Muscle layer of colon (tissue), 2 donors: ENCODE measurements at regions not wholly inside any gene's neighbourhood (a gene's known extent, or its start where the extent isn't known, plus 50 kb on each side); places are given as distances from the start of the nearest gene placed in this dataset.

Source experiments
- H3K27ac ChIP-seq: one replicate; pipeline ENCODE4 v1.7.0; 2013; ENCODE audit warnings: low read depth, mild to moderate bottlenecking, low read length, moderate library complexity
- H3K27me3 ChIP-seq, 2 donors: one replicate each; pipeline ENCODE4 v1.7.0; 2013; ENCODE audit warnings: low read length in 2 of 2, mild to moderate bottlenecking in 2 of 2; ENCODE audit not compliant: insufficient read depth in 2 of 2, control insufficient read depth in 1 of 2
- H3K36me3 ChIP-seq: one replicate; pipeline ENCODE4 v1.7.0; 2013; ENCODE audit warnings: mild to moderate bottlenecking, low read length; ENCODE audit not compliant: insufficient read depth
- H3K4me1 ChIP-seq: one replicate; pipeline ENCODE4 v1.7.0; 2013; ENCODE audit warnings: mild to moderate bottlenecking, low read length; ENCODE audit not compliant: insufficient read depth
- H3K4me3 ChIP-seq, 2 donors: one replicate each; pipeline ENCODE4 v1.7.0; 2013; ENCODE audit warnings: low read length in 2 of 2, low read depth in 1 of 2, mild to moderate bottlenecking in 1 of 2, moderate library complexity in 1 of 2
- H3K9ac ChIP-seq: one replicate; pipeline ENCODE4 v1.7.0; 2013; ENCODE audit warnings: low read length
- H3K9me3 ChIP-seq: one replicate; pipeline ENCODE4 v1.7.0; 2013; ENCODE audit warnings: mild to moderate bottlenecking, low read length
- donor health status: abdominal sarcoma.
- donor health status: Adenocarcinoma of cecum.

- Histone ChIP-seq H3K4me1 (peaks cover 59% of the 10 kb centered on the region), H3K9me3 (no peaks in the 10 kb centered on the region), H3K27me3 (no peaks in the 10 kb centered on the region), H3K27ac (peak overlapping the region; percentile 77), H3K9ac (peak overlapping the region; percentile 31), H3K4me3 (no peak overlapping the region), H3K36me3 (no peaks in the 10 kb centered on the region)
These were observed 398.8 kb upstream of the NFE2L3 start for GRCh38 chr7:25752967-25753791.

GRCh38 chr7:25753837-25754236 lies 398.2 kb upstream of the NFE2L3 start:
- Histone ChIP-seq H3K9ac (no peak overlapping the region), H3K4me3 (no peak overlapping the region), H3K36me3 (no peaks in the 10 kb centered on the region), H3K4me1 (peaks cover 59% of the 10 kb centered on the region), H3K9me3 (no peaks in the 10 kb centered on the region), H3K27ac (peak overlapping the region; percentile 77), H3K27me3 (no peaks in the 10 kb centered on the region)

DNA sequence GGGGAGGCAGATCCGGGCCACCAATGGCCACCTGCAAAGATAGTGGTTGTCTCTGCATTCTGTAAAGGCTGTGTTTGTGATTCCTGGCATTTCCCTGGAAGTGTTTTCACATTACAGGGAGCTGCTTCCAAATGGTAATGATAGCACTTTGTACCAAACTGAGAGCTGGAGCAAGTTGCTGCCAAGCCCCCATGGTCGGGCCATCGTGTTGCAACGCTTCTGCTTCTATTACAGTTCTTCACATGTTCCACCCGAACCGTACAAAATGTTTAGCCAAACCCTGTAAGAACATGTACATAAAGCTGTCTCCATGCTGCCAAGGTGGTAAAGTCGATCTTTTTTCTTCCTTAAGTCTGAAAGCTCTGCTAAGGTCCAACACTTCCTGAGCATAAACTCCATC lies 397.7 kb upstream of the NFE2L3 start:
- H3K27ac ChIP-seq: peak overlapping the region; percentile 77
- no peaks in the 10 kb centered on the region for H3K27me3 ChIP-seq

GRCh38 chr7:25754751-25755150 lies 397.2 kb upstream of the NFE2L3 start:
- peaks cover 59% of the 10 kb centered on the region for H3K4me1 ChIP-seq
- peak overlapping the region; percentile 74 for H3K27ac ChIP-seq
- no peak overlapping the region for H3K9ac ChIP-seq
- H3K27me3 ChIP-seq: no peaks in the 10 kb centered on the region
- no peaks in the 10 kb centered on the region for H3K9me3 ChIP-seq
- no peaks in the 10 kb centered on the region for H3K36me3 ChIP-seq
- no peak overlapping the region for H3K4me3 ChIP-seq

More for the DNA sequence above, 397.7 kb upstream of the NFE2L3 start:
- Histone ChIP-seq H3K4me1 (peaks cover 59% of the 10 kb centered on the region), H3K9ac (no peak overlapping the region), H3K9me3 (no peaks in the 10 kb centered on the region), H3K4me3 (no peak overlapping the region), H3K36me3 (no peaks in the 10 kb centered on the region)

DNA sequence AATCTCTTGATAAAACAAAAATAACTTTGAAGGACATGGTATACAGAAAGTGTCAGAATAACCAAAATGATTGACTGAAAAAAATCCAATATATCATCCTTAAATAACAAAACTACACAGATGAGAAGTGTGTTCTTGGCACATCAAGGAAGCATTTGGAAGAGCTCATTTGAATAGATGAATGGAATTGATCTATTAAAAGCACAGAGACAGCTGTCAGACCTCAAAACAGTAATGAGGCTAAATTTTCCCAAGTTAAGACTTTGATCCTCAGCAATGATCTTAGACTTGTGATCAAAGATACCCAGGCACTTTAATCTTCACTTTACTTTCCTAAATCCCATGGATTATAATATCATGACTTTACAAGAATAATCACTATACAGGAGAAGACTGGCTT lies 395.4 kb upstream of the NFE2L3 start:
- Histone ChIP-seq H3K36me3 (no peaks in the 10 kb centered on the region), H3K9me3 (no peaks in the 10 kb centered on the region), H3K27ac (no peak overlapping the region), H3K4me1 (peaks cover 47% of the 10 kb centered on the region), H3K4me3 (no peak overlapping the region), H3K27me3 (no peaks in the 10 kb centered on the region), H3K9ac (no peak overlapping the region)

DNA sequence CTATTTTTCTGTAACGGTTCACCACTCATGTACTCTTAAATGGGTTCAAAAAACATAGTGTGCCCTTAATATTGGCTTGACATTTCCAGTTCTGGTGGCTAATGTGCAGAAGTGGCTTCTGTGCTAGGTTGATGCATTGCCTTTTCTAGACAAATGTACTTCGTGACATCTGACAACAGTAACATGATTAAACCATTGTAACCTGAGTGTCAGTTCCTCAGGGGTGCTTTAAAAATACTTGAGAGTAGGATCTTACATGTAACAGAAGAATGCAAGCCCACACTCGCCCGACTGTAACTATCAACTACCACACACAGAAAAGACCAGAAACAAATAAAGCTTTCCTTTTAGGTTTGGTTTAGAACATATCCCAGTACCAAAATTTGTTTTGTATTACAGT lies 393.4 kb upstream of the NFE2L3 start:
- Histone ChIP-seq H3K36me3 (no peaks in the 10 kb centered on the region), H3K4me3 (no peak overlapping the region), H3K27me3 (no peaks in the 10 kb centered on the region), H3K9me3 (no peaks in the 10 kb centered on the region), H3K4me1 (peaks cover 28% of the 10 kb centered on the region), H3K27ac (no peak overlapping the region), H3K9ac (no peak overlapping the region)

DNA sequence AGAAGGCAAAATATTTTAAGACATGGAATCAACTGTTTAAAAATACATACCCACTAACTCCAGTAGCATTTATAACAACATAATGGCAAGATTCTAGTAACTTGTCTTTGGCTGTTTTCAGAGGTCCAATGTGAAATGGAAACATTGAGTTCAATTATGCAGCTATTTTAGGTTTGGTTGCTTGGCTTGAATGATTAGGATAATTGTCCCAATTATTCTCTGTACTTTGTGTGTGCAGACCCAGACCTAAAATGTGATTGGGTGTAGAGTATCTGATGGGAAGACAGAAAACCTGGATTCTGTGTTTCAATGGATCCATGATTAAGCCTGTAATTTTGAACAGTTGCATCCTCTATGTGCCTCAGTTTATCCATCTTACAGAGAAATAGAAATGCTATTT lies 392.7 kb upstream of the NFE2L3 start:
- H3K9ac ChIP-seq: no peak overlapping the region
- no peaks in the 10 kb centered on the region for H3K9me3 ChIP-seq
- no peaks in the 10 kb centered on the region for H3K36me3 ChIP-seq
- H3K4me3 ChIP-seq: no peak overlapping the region
- H3K4me1 ChIP-seq: peaks cover 20% of the 10 kb centered on the region
- no peak overlapping the region for H3K27ac ChIP-seq
- H3K27me3 ChIP-seq: no peaks in the 10 kb centered on the region

- Histone ChIP-seq H3K36me3 (no peaks in the 10 kb centered on the region), H3K4me3 (no peak overlapping the region), H3K9ac (no peak overlapping the region), H3K4me1 (peaks cover 16% of the 10 kb centered on the region), H3K27me3 (no peaks in the 10 kb centered on the region), H3K27ac (no peak overlapping the region), H3K9me3 (no peaks in the 10 kb centered on the region)
These were observed 392.2 kb upstream of the NFE2L3 start for GRCh38 chr7:25759748-25760147.

- Histone ChIP-seq H3K9me3 (no peaks in the 10 kb centered on the region), H3K4me1 (no peaks in the 10 kb centered on the region), H3K27me3 (no peaks in the 10 kb centered on the region), H3K4me3 (no peak overlapping the region), H3K27ac (no peak overlapping the region), H3K9ac (no peak overlapping the region), H3K36me3 (no peaks in the 10 kb centered on the region)
These were observed 389.2 kb upstream of the NFE2L3 start for GRCh38 chr7:25762511-25763462.

DNA sequence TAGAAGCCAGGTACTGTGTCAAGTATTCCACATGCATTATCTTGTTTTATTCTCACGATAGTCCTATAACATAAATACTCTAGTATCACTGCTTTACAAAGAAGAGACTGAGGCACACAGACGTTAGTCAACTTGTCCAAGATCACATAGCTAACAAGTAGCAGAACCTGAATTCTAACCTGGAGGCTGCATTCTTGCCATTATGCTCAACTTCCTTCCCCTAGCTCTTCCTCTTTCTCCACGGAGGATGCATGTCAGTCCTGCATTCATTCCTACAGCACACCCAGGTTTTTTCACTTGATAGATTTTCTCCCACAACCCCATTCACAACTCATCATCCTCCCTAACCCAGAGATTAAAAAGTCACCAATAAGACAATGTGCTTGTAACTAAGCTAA lies 388.5 kb upstream of the NFE2L3 start:
- Histone ChIP-seq H3K27me3 (no peaks in the 10 kb centered on the region), H3K4me1 (no peaks in the 10 kb centered on the region), H3K9ac (no peak overlapping the region), H3K27ac (no peak overlapping the region), H3K36me3 (no peaks in the 10 kb centered on the region), H3K4me3 (no peak overlapping the region), H3K9me3 (no peaks in the 10 kb centered on the region)

DNA sequence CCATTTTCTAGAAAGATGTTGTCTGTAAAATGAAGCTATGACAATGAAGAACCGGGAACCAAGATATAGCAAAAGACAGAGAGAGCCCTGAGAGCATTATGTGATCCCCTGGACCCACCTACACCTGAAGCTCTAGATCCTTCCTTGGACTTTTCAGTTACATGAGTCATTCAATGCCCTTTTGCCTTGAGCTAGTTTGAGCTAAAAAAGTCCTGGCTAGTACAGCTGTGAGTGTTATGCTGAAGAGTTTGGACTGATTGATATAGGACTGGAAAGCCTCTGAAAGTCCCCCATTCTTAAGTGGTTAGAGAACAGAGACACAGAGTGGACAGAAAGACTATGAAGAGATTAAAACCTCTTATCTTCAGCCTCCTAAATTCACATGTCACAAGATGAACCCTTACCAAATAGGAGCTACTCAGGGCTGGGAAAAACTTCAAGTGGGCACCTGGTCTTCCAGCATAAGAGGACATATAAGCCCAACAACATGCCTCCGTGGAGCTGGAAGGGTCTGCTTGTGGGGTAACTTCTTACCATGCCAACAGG lies 386.8 kb upstream of the NFE2L3 start:
- H3K9me3 ChIP-seq: no peaks in the 10 kb centered on the region
- no peak overlapping the region for H3K9ac ChIP-seq
- H3K27me3 ChIP-seq: no peaks in the 10 kb centered on the region
- no peak overlapping the region for H3K4me3 ChIP-seq
- H3K4me1 ChIP-seq: peaks cover 4% of the 10 kb centered on the region
- no peaks in the 10 kb centered on the region for H3K36me3 ChIP-seq
- no peak overlapping the region for H3K27ac ChIP-seq
